IMR-90 (cell line): ENCODE measurements at regions not wholly inside any gene's neighbourhood (a gene's known extent, or its start where the extent isn't known, plus 50 kb on each side); places are given as distances from the start of the nearest gene placed in this dataset.

Experiments used
- ATAC-seq: fragments of 200-7000 bp; cut with Tn5 transposase; 2 replicates; pipeline ENCODE4 v1.9.1; 2020; ENCODE audit warnings: low read depth, mild to moderate bottlenecking, moderate library complexity
- BruUV-seq: library from RNA; stranded (reverse); fragments of 400-500 nt; replicated peaks from 2 replicates; lab custom pipeline; 2021; lab: Mats Ljungman, UMichigan
- CTCF ChIA-PET: fragments of 300-600 bp; formaldehyde crosslinking; extraction: SDS; loops from one replicate; lab custom pipeline; 2021; ENCODE audit warnings: antibody characterized with exemption; lab: Yijun Ruan, JAX
- POLR2A ChIA-PET: fragments of 300-600 bp; sonication (Branson Sonifier 250); formaldehyde crosslinking; loops from one replicate; lab custom pipeline; 2022; ENCODE audit warnings: antibody characterized with exemption; ENCODE audit not compliant: unreplicated experiment; lab: Charles Lee
- DNase-seq: peaks from one replicate; pipeline ENCODE4 v3.0.0; 2013
- H2AFZ ChIP-seq: replicated peaks from 2 replicates; pipeline ENCODE3; 2013; ENCODE audit warnings: low read length, mild to moderate bottlenecking; ENCODE audit not compliant: poor library complexity
- H2AK5ac ChIP-seq: 2 replicates; pipeline ENCODE4 v1.6.1; 2013; ENCODE audit warnings: low read depth, low read length, inconsistent platforms
- H2AK9ac ChIP-seq: replicated peaks from 2 replicates; pipeline ENCODE3; 2013; ENCODE audit warnings: mild to moderate bottlenecking, low read depth, low read length, moderate library complexity; ENCODE audit not compliant: poor library complexity
- H2BK120ac ChIP-seq: 2 replicates; pipeline ENCODE4 v1.6.1; 2013; ENCODE audit warnings: low read depth, low read length, inconsistent platforms
- H2BK15ac ChIP-seq: 3 replicates; pipeline ENCODE4 v1.6.1; 2013; ENCODE audit warnings: low read depth, low read length, inconsistent platforms
- H2BK20ac ChIP-seq: 2 replicates; pipeline ENCODE4 v1.6.1; 2013; ENCODE audit warnings: low read depth, mild to moderate bottlenecking, inconsistent platforms, low read length, moderate library complexity
- H2BK5ac ChIP-seq: 2 replicates; pipeline ENCODE4 v1.6.1; 2013; ENCODE audit warnings: mild to moderate bottlenecking, low read depth, low read length, inconsistent platforms; ENCODE audit not compliant: poor library complexity, severe bottlenecking
- H3K14ac ChIP-seq: replicated peaks from 2 replicates; pipeline ENCODE4 v1.6.1; 2013; ENCODE audit warnings: low read depth, low read length, inconsistent platforms
- H3K18ac ChIP-seq: 2 replicates; pipeline ENCODE4 v1.6.1; 2013; ENCODE audit warnings: low read depth, low read length, control low read depth
- H3K23ac ChIP-seq: 2 replicates; pipeline ENCODE4 v1.6.1; 2013; ENCODE audit warnings: low read depth, low read length, inconsistent platforms
- H3K27ac ChIP-seq: 2 replicates; pipeline ENCODE4 v1.5.1; 2013; ENCODE audit warnings: mild to moderate bottlenecking, control low read depth, low read length; ENCODE audit not compliant: insufficient read depth
- H3K27me3 ChIP-seq: 2 replicates; pipeline ENCODE4 v1.6.1; 2013; ENCODE audit warnings: low read length; ENCODE audit not compliant: control insufficient read depth, insufficient read depth
- H3K36me3 ChIP-seq: 2 replicates; pipeline ENCODE4 v1.6.1; 2013; ENCODE audit warnings: low read length, mixed read lengths; ENCODE audit not compliant: control insufficient read depth, insufficient read depth
- H3K4ac ChIP-seq: 2 replicates; pipeline ENCODE4 v1.6.1; 2013; ENCODE audit warnings: low read depth, low read length, inconsistent platforms
- H3K4me1 ChIP-seq: 2 replicates; pipeline ENCODE4 v1.6.1; 2013; ENCODE audit warnings: low read length, mixed read lengths; ENCODE audit not compliant: control insufficient read depth, insufficient read depth
- H3K4me2 ChIP-seq: 2 replicates; pipeline ENCODE4 v1.6.1; 2013; ENCODE audit warnings: low read depth, mild to moderate bottlenecking, control low read depth, low read length, moderate library complexity
- H3K4me3 ChIP-seq: 2 replicates; pipeline ENCODE4 v1.5.1; 2013; ENCODE audit warnings: low read depth, mild to moderate bottlenecking, control low read depth, low read length, moderate library complexity; ENCODE audit not compliant: insufficient read depth
- H3K56ac ChIP-seq: 2 replicates; pipeline ENCODE4 v1.6.1; 2013; ENCODE audit warnings: low read length, inconsistent platforms; ENCODE audit not compliant: insufficient read depth; ENCODE audit errors: extremely low read depth
- H3K79me1 ChIP-seq, 2 experiments: 2 replicates each; pipeline ENCODE4 v1.6.1; 2013; ENCODE audit warnings: low read length in 2 of 2, inconsistent platforms in 1 of 2, low read depth in 1 of 2
- H3K9ac ChIP-seq: 2 replicates; pipeline ENCODE4 v1.6.1; 2013; ENCODE audit warnings: low read depth, low read length, control low read depth
- H3K9me1 ChIP-seq: 2 replicates; pipeline ENCODE4 v1.6.1; 2013; ENCODE audit warnings: low read length, inconsistent platforms; ENCODE audit not compliant: insufficient read depth
- H3K9me3 ChIP-seq: 2 replicates; pipeline ENCODE4 v1.6.1; 2013; ENCODE audit warnings: low read length; ENCODE audit not compliant: control insufficient read depth, insufficient read depth
- H4K20me1 ChIP-seq: 2 replicates; pipeline ENCODE4 v1.6.1; 2013; ENCODE audit warnings: low read length, inconsistent platforms; ENCODE audit not compliant: insufficient read depth
- H4K5ac ChIP-seq: 2 replicates; pipeline ENCODE4 v1.6.1; 2013; ENCODE audit warnings: mild to moderate bottlenecking, low read depth, low read length, control low read depth
- H4K8ac ChIP-seq, 2 experiments: 2 replicates each; pipeline ENCODE4 v1.6.1; 2013; ENCODE audit warnings: low read depth in 2 of 2, low read length in 2 of 2, control low read depth in 1 of 2, inconsistent platforms in 1 of 2
- H4K91ac ChIP-seq: 2 replicates; pipeline ENCODE4 v1.6.1; 2013; ENCODE audit warnings: low read depth, low read length, inconsistent platforms; ENCODE audit not compliant: insufficient read depth
- WGBS, 2 experiments: methylation state at CpG; one replicate each; pipeline versions ENCODE4 v1.1.5 to v1.1.7; 2013; ENCODE audit warnings: missing lambda C conversion rate in 2 of 2; ENCODE audit not compliant: insufficient read length in 1 of 2; ENCODE audit errors: extremely low coverage in 2 of 2; 5-methylcytosine and 5-hydroxymethylcytosine counted together
- dilution Hi-C: fragments of 300-500 bp; cut with HindIII; formaldehyde crosslinking; loops from one replicate; pipeline ENCODE4 v1.14.3; 2018; ENCODE audit warnings: low sequenced_read_pairs; ENCODE audit not compliant: unreplicated experiment
- in situ Hi-C: fragments of 300-500 bp; cut with MboI; formaldehyde crosslinking; loops from 3 replicates; pipeline ENCODE4 v1.14.3; 2019; ENCODE audit warnings: low sequenced_read_pairs, inconsistent platforms, mixed read lengths
- intact Hi-C: fragments of 100-400 bp; cut with micrococcal nuclease; formaldehyde crosslinking; loops from 2 replicates; pipeline ENCODE4 v1.10.0; 2022
- TF ChIP-seq, protein P1 (sequence below): conservative IDR thresholded peaks from 2 replicates; pipeline ENCODE4 v1.5.1; 2012; ENCODE audit warnings: mild to moderate bottlenecking, low read depth, low read length, improper control_type of control experiment

DNA sequence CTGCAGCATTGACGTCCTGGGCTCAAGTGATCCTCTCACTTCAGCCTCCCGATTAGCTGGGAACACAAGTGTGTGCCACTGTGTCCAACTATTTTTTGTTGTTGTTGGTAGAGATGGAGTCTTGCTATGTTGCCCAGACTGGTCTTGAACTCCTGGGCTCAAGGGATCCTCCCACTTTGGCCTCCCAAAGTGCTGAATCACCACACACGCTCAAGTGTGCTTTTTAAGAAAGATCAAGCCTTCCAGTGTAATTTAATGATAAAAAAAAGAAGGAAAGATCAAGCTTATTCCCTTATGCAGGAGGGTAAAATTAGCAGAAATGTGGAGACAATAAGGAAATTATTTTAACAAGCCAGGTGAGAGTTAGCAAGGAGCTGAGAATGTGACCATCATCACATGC, 61.1 kb upstream of the SERBP1 start:
- no peak overlapping the region for H3K27ac ChIP-seq
- ATAC-seq (no peak), DNase-seq (no peak)
- H3K14ac ChIP-seq = no peak overlapping the region
- H3K27me3 ChIP-seq = peaks cover 9% of the 10 kb centered on the region
- no peaks in the 10 kb centered on the region for H3K79me1 ChIP-seq
- in situ Hi-C loops = loop anchor here (25.0 kb wide), 1 partner anchor 729 kb away; the partner anchor contains the start of gene DYNLT5
- no peaks in the 10 kb centered on the region for H3K36me3 ChIP-seq
- intact Hi-C loops = no loop called here
- H2AFZ ChIP-seq = no peak overlapping the region
- H3K4me2 ChIP-seq = no peak overlapping the region
- no peaks in the 10 kb centered on the region for H3K9me1 ChIP-seq
- H3K23ac ChIP-seq = no peak overlapping the region
- ChIA-PET CTCF (interaction anchor here (1.2 to 1.3 kb wide), 2 partner anchors 10 to 257 kb away, joined by 3 to 5 read pairs; no protein-coding TSS in a partner anchor), POLR2A (no interaction called here)
- no peaks in the 10 kb centered on the region for H3K4me1 ChIP-seq
- dilution Hi-C loops = no loop called here
- no peak overlapping the region for H2BK20ac ChIP-seq
- H3K4me3 ChIP-seq = no peak overlapping the region
- BruUV-seq = no TSS peak
- TF ChIP-seq, protein P1, sequence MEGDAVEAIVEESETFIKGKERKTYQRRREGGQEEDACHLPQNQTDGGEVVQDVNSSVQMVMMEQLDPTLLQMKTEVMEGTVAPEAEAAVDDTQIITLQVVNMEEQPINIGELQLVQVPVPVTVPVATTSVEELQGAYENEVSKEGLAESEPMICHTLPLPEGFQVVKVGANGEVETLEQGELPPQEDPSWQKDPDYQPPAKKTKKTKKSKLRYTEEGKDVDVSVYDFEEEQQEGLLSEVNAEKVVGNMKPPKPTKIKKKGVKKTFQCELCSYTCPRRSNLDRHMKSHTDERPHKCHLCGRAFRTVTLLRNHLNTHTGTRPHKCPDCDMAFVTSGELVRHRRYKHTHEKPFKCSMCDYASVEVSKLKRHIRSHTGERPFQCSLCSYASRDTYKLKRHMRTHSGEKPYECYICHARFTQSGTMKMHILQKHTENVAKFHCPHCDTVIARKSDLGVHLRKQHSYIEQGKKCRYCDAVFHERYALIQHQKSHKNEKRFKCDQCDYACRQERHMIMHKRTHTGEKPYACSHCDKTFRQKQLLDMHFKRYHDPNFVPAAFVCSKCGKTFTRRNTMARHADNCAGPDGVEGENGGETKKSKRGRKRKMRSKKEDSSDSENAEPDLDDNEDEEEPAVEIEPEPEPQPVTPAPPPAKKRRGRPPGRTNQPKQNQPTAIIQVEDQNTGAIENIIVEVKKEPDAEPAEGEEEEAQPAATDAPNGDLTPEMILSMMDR = no peak
- H4K5ac ChIP-seq = no peak overlapping the region
- H2BK15ac ChIP-seq = no peak overlapping the region
- H4K20me1 ChIP-seq = no peaks in the 10 kb centered on the region
- H3K18ac ChIP-seq = no peak overlapping the region
- no peak overlapping the region for H2AK5ac ChIP-seq
- H2AK9ac ChIP-seq = no peak overlapping the region
- H4K8ac ChIP-seq = no peak overlapping the region
- no peaks in the 10 kb centered on the region for H3K9me3 ChIP-seq
- H3K56ac ChIP-seq = no peak overlapping the region
- H2BK5ac ChIP-seq = no peak overlapping the region
- 83% methylated on average over 1 of the region's 3 CpGs; no CpG with 5 or more reads in 1 of the 2 experiments for WGBS, 2 experiments
- no peak overlapping the region for H4K91ac ChIP-seq
- H3K4ac ChIP-seq = no peak overlapping the region
- H2BK120ac ChIP-seq = no peak overlapping the region
- no peak overlapping the region for H3K9ac ChIP-seq
